Forelimb muscle (tissue), 1 donor: ENCODE measurements at regions not wholly inside any gene's neighbourhood (a gene's known extent, or its start where the extent isn't known, plus 50 kb on each side); places are given as distances from the start of the nearest gene placed in this dataset.
"Not testable (repeated sequence)": the region's sequence is repeated elsewhere in the genome, so short reads cannot be mapped to it uniquely, and the experiment has no call there.

ENCODE experiments used
- DNase-seq: peaks from one replicate; pipeline ENCODE4 v3.0.0-alpha.2; 2013; ENCODE audit warnings: low read depth

DNA sequence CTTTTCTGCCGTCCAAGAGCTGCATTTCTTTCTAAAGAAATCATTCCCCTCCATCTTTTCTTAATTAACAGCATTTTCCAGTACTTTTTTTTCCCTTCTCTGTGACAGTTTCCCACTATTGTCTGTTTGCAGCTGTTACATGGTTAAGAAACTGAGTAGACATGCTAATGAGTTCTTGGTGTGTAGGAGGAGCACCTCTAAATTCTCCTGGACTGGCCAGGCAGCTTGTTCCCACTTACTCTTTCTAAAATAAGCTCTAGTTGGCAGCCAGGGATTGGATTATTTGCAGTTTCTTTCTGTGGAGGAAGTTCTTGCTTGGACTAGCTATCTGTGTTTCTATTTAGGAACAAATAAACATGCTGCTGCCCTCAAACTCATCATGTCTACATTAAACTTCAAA lies 235.1 kb upstream of the GAP43 start:
- DNase-seq = peak; percentile 24

- no peak for DNase-seq
These were observed 234.5 kb upstream of the GAP43 start for GRCh38 chr3:115388811-115389210.

- DNase-seq = no peak
These were observed 226.5 kb upstream of the GAP43 start for GRCh38 chr3:115396801-115397200.

- DNase-seq = no peak
These were observed 225.9 kb upstream of the GAP43 start for GRCh38 chr3:115397433-115397832.

DNA sequence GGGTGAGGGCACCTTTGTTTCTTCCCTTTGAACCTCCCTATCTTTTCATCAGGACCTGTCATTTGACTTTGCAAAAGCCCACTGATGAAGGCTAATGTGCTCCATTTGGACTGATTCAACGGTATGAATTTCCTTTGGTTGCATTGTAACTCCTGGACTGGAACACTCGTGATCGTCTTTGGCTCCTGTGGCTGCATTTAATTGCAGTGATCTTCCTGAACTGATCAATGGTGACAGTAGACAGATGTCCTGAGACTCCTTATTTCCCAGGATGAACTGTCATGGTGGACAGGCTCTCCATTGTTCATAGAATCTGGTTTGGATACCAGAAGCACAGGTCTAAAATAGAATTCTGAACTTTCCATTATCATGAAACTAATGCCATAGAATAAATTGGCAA lies 224.8 kb upstream of the GAP43 start:
- no peak for DNase-seq

GRCh38 chr3:115399750-115400149 lies 223.6 kb upstream of the GAP43 start:
- no peak for DNase-seq

GRCh38 chr3:115401298-115401697 lies 222.0 kb upstream of the GAP43 start:
- DNase-seq = no peak

- DNase-seq = no peak
These were observed 221.3 kb upstream of the GAP43 start for GRCh38 chr3:115401851-115402501.

DNA sequence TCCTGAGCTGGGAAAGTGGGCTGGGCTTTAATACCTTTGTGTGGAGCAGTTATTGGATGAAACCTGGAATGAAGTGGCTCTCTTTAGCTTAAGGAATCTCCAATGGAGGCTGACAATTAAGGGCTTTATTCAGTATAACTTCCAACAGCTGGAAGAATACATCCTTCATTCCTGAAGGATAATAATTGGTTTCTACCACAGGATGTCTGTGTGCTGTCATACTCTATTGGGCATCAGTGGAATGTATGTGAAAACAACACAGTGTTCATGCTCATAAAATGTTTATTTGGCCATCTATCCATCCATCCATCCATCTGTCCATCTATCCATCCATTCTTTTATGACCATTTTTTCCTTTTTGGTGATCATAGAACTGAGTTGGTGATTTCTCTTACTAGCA lies 220.7 kb upstream of the GAP43 start:
- DNase-seq = no peak

GRCh38 chr3:115403786-115404185 lies 219.5 kb upstream of the GAP43 start:
- no peak for DNase-seq

DNA sequence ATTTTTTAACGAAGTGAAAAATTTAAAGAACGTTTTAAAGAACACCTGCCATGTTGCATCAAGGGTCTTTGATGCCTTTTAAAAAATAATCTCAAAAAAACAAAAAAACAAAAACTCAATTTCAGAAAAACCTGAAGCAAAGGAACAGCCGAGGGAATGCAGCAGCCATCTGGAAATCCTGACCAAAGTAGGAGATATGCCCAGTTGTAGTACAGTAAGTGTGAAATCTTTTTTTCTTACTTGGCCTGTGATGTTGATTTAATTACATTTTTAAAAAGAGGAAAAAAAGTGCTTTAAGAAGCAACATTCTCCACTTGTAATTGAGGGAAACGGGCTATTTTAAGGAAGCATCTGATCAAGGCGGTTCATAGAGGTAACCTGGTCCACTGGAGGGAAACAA lies 213.7 kb upstream of the GAP43 start:
- DNase-seq = no peak

GRCh38 chr3:115414610-115415009 lies 208.7 kb upstream of the GAP43 start:
- DNase-seq = not testable (repeated sequence)

GRCh38 chr3:115415246-115415996 lies 207.9 kb upstream of the GAP43 start:
- no peak for DNase-seq

DNA sequence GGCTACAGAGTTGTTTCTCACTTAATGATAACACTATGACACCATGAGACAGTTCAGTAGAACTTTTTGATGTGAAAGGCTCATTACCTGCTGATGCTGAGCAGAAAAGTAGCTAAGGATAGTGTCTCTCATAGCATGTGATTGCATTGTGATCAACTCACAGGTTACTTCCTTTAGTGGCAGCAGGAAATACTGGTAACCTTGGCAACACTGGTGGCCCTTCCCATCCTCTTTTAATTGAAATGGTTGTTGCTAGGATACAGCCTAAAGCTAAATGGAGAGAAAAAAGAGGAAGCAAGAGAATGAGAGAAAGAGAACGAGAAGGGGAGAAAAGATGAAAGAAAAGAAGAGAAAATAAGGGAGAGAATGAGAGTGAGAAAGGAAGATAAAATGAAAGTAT lies 204.7 kb upstream of the GAP43 start:
- no peak for DNase-seq

GRCh38 chr3:115420086-115420485 lies 203.2 kb upstream of the GAP43 start:
- no peak for DNase-seq

GRCh38 chr3:115423170-115423569 lies 200.1 kb upstream of the GAP43 start:
- DNase-seq = no peak

DNA sequence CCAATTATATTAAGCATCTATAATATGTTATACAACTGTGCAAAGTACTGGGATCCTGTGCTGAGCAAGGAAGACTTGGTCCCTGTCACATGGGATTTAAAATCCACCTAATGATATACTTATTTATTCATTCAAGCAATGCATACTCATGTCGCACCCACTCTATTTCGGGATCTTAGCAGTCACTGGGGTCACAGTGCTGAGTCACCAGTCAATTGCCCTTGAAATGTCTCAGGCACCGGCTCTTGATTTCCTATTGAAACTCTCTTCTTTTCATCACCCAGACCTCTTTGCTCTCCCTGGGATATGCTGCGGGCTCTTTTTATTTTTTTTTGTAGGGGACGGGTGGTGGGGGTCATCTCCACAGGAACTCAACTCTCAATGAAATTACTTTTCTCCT lies 194.5 kb upstream of the GAP43 start:
- DNase-seq = no peak

- DNase-seq = no peak
These were observed 186.5 kb upstream of the GAP43 start for GRCh38 chr3:115436767-115437301.

DNA sequence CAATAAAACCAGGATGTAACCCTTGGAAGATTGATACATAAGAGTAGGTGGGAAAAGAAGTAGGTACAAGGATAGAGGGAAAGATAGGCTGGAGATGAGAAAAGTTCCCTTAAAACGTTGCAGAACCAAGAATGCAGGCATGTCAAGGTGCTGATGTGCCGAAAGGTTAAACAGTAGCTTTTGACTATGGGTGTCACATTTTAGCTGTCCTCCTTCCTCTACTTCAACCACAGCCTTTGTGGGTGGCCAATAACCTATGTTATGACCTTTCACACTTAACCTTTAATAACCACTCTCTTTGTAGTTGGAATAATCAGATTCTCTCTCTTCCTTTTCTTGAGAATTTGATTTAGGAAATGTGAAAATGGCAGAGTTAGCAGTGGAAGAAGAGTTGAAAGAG lies 184.5 kb upstream of the GAP43 start:
- DNase-seq = no peak

DNA sequence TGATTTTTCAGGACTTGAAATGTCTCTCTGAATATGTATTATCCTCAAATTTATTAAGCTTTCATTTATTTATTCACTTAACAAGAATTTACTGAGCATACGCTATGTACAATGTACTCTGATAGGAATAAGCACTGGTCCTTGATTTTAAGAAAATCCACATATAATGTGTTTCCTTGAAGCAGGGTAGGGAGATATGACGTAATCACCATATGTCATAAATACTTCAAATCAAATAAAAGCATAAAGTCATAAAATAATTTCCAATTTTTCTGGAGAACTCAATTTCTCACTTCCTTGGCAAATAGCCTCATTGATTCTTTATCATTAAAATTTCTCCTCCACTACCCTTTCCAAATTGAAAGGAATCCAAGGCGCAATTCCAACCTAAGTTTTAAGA lies 177.8 kb upstream of the GAP43 start:
- no peak for DNase-seq

DNA sequence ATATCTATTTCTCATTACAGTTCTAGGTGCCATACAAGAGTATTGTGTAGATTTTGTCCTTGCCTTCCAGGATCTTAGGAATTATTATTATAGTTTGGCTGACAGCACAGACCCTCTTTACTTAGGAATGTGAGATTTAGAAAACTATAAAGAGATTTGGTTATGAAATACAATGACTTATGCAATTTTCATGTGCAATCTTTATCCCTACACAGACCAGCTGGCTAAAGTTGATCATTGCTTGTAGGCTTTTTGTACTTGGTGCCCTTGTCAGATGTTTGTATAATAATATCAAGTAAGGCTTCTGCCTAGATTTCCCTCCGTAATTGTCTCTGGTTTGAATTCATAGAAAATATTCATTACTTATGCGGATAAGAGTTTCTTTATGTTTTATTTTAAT lies 174.5 kb upstream of the GAP43 start:
- no peak for DNase-seq

DNA sequence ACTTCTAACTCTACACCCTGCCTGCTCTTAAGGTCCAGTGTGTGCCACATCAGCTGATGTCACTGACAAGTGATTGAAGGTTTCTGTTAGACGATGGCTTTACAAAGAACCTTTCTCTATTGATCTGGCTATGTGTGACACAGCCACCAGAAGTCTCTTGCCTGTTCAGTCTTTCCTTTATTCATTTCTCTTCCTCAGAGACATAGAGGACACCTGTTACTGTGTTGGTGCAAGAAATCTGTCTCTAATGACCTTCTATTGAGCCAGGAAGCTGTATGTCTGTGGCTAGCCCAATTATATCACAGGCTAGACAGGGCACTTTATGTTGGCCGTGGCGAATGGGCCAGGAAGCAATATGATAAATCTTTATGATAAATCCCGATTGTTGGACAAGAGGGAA lies 173.3 kb upstream of the GAP43 start:
- no peak for DNase-seq

GRCh38 chr3:115464036-115464435 lies 159.3 kb upstream of the GAP43 start:
- no peak for DNase-seq
